Fibroblast of skin of abdomen (primary cell): ENCODE measurements at regions not wholly inside any gene's neighbourhood (a gene's known extent, or its start where the extent isn't known, plus 50 kb on each side); places are given as distances from the start of the nearest gene placed in this dataset.

ENCODE experiments used
- DNase-seq: peaks from one replicate; pipeline ENCODE4 v3.0.0-alpha.2; 2013

- no peak for DNase-seq
Measured at GRCh38 chr2:106572541-106573450, 85.6 kb downstream of the CD8B2 start.

GRCh38 chr2:106573773-106574172, 86.6 kb downstream of the CD8B2 start:
- no peak for DNase-seq

GRCh38 chr2:106575955-106576354, 88.8 kb downstream of the CD8B2 start:
- DNase-seq = peak; percentile 67

GRCh38 chr2:106577255-106577651, 90.1 kb downstream of the CD8B2 start:
- no peak for DNase-seq

- DNase-seq = no peak
Measured at GRCh38 chr2:106579750-106580197, 92.6 kb downstream of the CD8B2 start.

- no peak for DNase-seq
Measured at GRCh38 chr2:106580241-106580640, 93.1 kb downstream of the CD8B2 start.

GRCh38 chr2:106581328-106581727, 94.2 kb downstream of the CD8B2 start:
- no peak for DNase-seq

- DNase-seq = no peak
Measured at GRCh38 chr2:106581755-106582147, 94.6 kb downstream of the CD8B2 start.

- DNase-seq = peak; percentile 82
Measured at GRCh38 chr2:106582148-106583143, 95.3 kb downstream of the CD8B2 start.

GRCh38 chr2:106584304-106584954, 97.3 kb downstream of the CD8B2 start:
- no peak for DNase-seq

- no peak for DNase-seq
Measured at GRCh38 chr2:106596844-106597243, 109.7 kb downstream of the CD8B2 start.

GRCh38 chr2:106599540-106599939, 112.4 kb downstream of the CD8B2 start:
- DNase-seq = no peak

GRCh38 chr2:106602042-106602441, 114.9 kb downstream of the CD8B2 start:
- DNase-seq = no peak

GRCh38 chr2:106606652-106607051, 119.5 kb downstream of the CD8B2 start:
- no peak for DNase-seq

- no peak for DNase-seq
Measured at GRCh38 chr2:106607371-106607770, 120.2 kb downstream of the CD8B2 start.

GRCh38 chr2:106609780-106610179, 122.6 kb downstream of the CD8B2 start:
- no peak for DNase-seq

GRCh38 chr2:106614511-106615291, 127.5 kb downstream of the CD8B2 start:
- no peak for DNase-seq

- DNase-seq = no peak
Measured at GRCh38 chr2:106618614-106619013, 131.4 kb downstream of the CD8B2 start.

- DNase-seq = no peak
Measured at GRCh38 chr2:106623456-106623855, 136.3 kb downstream of the CD8B2 start.

- DNase-seq = no peak
Measured at GRCh38 chr2:106624787-106625380, 137.7 kb downstream of the CD8B2 start.

GRCh38 chr2:106628377-106628776, 141.2 kb downstream of the CD8B2 start:
- DNase-seq = no peak
